B cell (primary cell): ENCODE measurements at regions not wholly inside any gene's neighbourhood (a gene's known extent, or its start where the extent isn't known, plus 50 kb on each side); places are given as distances from the start of the nearest gene placed in this dataset.

ENCODE experiments used
- ATAC-seq: fragments of 200-7000 bp; cut with Tn5 transposase; one replicate; pipeline ENCODE4 v1.10.0; 2021; ENCODE audit warnings: low read depth, mild to moderate bottlenecking, moderate number of reproducible peaks, moderate library complexity
- CTCF ChIA-PET: fragments of 350-600 bp; sonication (Branson Sonifier 250); formaldehyde crosslinking; loops from one replicate; lab custom pipeline; 2021; ENCODE audit warnings: antibody characterized with exemption, inconsistent platforms; lab: Charles Lee
- POLR2A ChIA-PET: fragments of 350-600 bp; sonication (Branson Sonifier 250); formaldehyde crosslinking; loops from one replicate; lab custom pipeline; 2021; ENCODE audit warnings: antibody characterized with exemption; lab: Charles Lee
- DNase-seq: peaks from one replicate; pipeline ENCODE4 v3.0.0; 2013
- H2AFZ ChIP-seq: 2 replicates; pipeline ENCODE4 v1.6.1; 2012; ENCODE audit warnings: mild to moderate bottlenecking, low read depth, low read length; ENCODE audit not compliant: insufficient read depth, poor library complexity, severe bottlenecking
- H3K27ac ChIP-seq, 2 donors: 1 replicate in 1 of 2; 2 replicates in 1 of 2; pipeline ENCODE4 v1.5.1; 2012 to 2013; ENCODE audit warnings: low read length in 2 of 2, mild to moderate bottlenecking in 2 of 2, moderate library complexity in 1 of 2
- H3K27me3 ChIP-seq, 4 experiments: fragments of 200-600 bp in 1 of 4; sonication (generic) in 1 of 4; replicated peaks in 1 of 4; 1 replicate in 2 of 4; 2 replicates in 2 of 4; pipeline versions ENCODE4 v1.6.1 to v1.7.0; 2013 to 2016; ENCODE audit warnings: low read length in 3 of 4, mild to moderate bottlenecking in 2 of 4, mixed read lengths in 1 of 4, moderate library complexity in 1 of 4; ENCODE audit not compliant: insufficient read depth in 4 of 4, control insufficient read depth in 3 of 4; ENCODE audit errors: control extremely low read depth in 1 of 4
- H3K36me3 ChIP-seq, 2 experiments: replicated peaks in 1 of 2; 1 replicate in 1 of 2; 2 replicates in 1 of 2; pipeline versions ENCODE4 v1.6.1 to v1.7.1; 2013; ENCODE audit warnings: low read length in 1 of 2; ENCODE audit not compliant: insufficient read depth in 2 of 2, control insufficient read depth in 1 of 2; ENCODE audit errors: control extremely low read depth in 1 of 2, extremely low read depth in 1 of 2
- H3K4me1 ChIP-seq, 2 donors: fragments of 200-600 bp in 1 of 2; sonication (generic) in 1 of 2; 1 replicate in 1 of 2; 2 replicates in 1 of 2; pipeline versions ENCODE4 v1.5.1 to v1.6.1; 2013 to 2017; ENCODE audit warnings: low read length in 2 of 2; ENCODE audit not compliant: control insufficient read depth in 2 of 2, insufficient read depth in 2 of 2
- H3K4me2 ChIP-seq: replicated peaks from 2 replicates; pipeline ENCODE3; 2012; ENCODE audit warnings: mild to moderate bottlenecking, low read depth, low read length; ENCODE audit not compliant: poor library complexity, severe bottlenecking
- H3K4me3 ChIP-seq, 5 experiments: fragments of 200-600 bp in 1 of 5; sonication (generic) in 1 of 5; 1 replicate in 3 of 5; 2 replicates in 2 of 5; pipeline versions ENCODE4 v1.5.1 to v1.7.0; 2011 to 2016; ENCODE audit warnings: low read length in 4 of 5, mild to moderate bottlenecking in 4 of 5, low read depth in 2 of 5, control low read depth in 1 of 5, moderate library complexity in 1 of 5; ENCODE audit not compliant: insufficient read depth in 1 of 5; ENCODE audit errors: control extremely low read depth in 1 of 5, extremely low read depth in 1 of 5
- H3K79me2 ChIP-seq: fragments of 200-600 bp; sonication (generic); one replicate; pipeline ENCODE4 v1.6.0; 2016; ENCODE audit warnings: low read length; ENCODE audit not compliant: control insufficient read depth, insufficient read depth
- H3K9ac ChIP-seq: fragments of 200-600 bp; sonication (generic); 2 replicates; pipeline ENCODE4 v1.6.1; 2017; ENCODE audit warnings: mild to moderate bottlenecking, low read length, moderate library complexity
- H3K9me3 ChIP-seq, 3 donors: one replicate each; pipeline versions ENCODE4 v1.6.1 to v1.7.1; 2013; ENCODE audit warnings: low read length in 2 of 3; ENCODE audit not compliant: control insufficient read depth in 2 of 3, insufficient read depth in 1 of 3; ENCODE audit errors: control extremely low read depth in 1 of 3
- H4K20me1 ChIP-seq: 2 replicates; pipeline ENCODE4 v1.6.0; 2012; ENCODE audit warnings: mild to moderate bottlenecking, low read length; ENCODE audit not compliant: insufficient read depth, control insufficient read depth, poor library complexity, severe bottlenecking
- H3K27ac Mint-ChIP-seq: one replicate; pipeline ENCODE4 v1.8.0; 2021; ENCODE audit warnings: mixed read lengths
- H3K27me3 Mint-ChIP-seq: one replicate; pipeline ENCODE4 v1.8.0; 2021; ENCODE audit warnings: mixed read lengths
- H3K4me1 Mint-ChIP-seq: one replicate; pipeline ENCODE4 v1.8.0; 2021; ENCODE audit warnings: mixed read lengths
- H3K4me3 Mint-ChIP-seq: one replicate; pipeline ENCODE4 v1.8.0; 2021; ENCODE audit warnings: mixed read lengths
- H3K9me3 Mint-ChIP-seq: one replicate; pipeline ENCODE4 v1.8.0; 2022; ENCODE audit warnings: mixed read lengths; ENCODE audit not compliant: insufficient read depth
- EZH2 ChIP-seq: IDR thresholded peaks from 2 replicates; pipeline ENCODE4 v1.6.1; 2012; ENCODE audit warnings: borderline replicate concordance, low read depth, mild to moderate bottlenecking, moderate library complexity, low read length; ENCODE audit not compliant: insufficient read depth, poor library complexity, severe bottlenecking
- WGBS: methylation state at CpG from one replicate; pipeline ENCODE4 v1.1.5; 2013; ENCODE audit warnings: missing lambda C conversion rate; ENCODE audit not compliant: insufficient coverage; 5-methylcytosine and 5-hydroxymethylcytosine counted together
- intact Hi-C: fragments of 100-400 bp; cut with micrococcal nuclease; formaldehyde crosslinking; loops from one replicate; pipeline ENCODE4 v1.10.0; 2022
- TF ChIP-seq, protein P1 (sequence below): fragments of 200-600 bp; IDR thresholded peaks from one replicate; pipeline ENCODE4 v1.8.0; 2022; ENCODE audit warnings: antibody characterized with exemption, mild to moderate bottlenecking

DNA sequence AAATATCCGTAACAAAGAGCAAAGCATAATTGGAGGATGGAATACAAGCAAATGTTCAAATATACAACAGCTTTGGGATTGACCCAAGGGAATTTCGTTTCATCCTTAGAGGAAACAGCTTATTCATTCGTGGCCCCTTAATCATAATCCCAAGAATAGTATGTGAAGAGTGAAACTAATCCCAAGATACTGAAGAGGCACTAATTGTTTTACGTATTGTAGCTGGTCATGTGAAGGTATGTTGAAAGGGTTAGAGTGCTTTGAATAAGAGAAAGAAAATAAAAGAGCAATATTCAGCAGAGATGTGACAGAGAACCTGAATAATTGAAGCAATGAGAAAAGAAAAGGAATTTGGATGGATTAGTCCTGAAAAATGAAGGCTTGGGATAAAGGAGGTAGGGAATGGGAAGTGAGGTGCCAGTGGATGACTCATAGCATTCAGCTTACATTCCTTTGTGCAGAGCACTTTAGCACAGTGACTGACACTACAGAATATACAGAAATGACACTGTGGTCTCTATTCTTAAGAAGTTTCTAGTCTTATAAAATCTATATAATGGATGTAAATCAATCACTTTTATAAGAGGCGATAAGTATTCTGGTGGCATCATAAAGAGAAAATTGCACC lies 221.9 kb downstream of the TLR4 start:
- no peak overlapping the region for H3K4me2 ChIP-seq
- no peaks in the 10 kb centered on the region for H3K79me2 ChIP-seq
- peaks cover 0 to 3% (median 1%) of the 10 kb centered on the region in 4 experiments for H3K27me3 ChIP-seq
- H3K36me3 ChIP-seq: no peaks in the 10 kb centered on the region
- no peak for ATAC-seq
- no peaks in the 10 kb centered on the region for H3K9me3 ChIP-seq
- CTCF ChIA-PET: no interaction called here
- Mint-ChIP-seq H3K27me3 (peaks cover 15% of the 10 kb centered on the region), H3K9me3 (no peaks in the 10 kb centered on the region), H3K27ac (no peak overlapping the region), H3K4me3 (no peak overlapping the region), H3K4me1 (peaks cover 3% of the 10 kb centered on the region)
- no peaks in the 10 kb centered on the region for H3K4me1 ChIP-seq
- POLR2A ChIA-PET: no interaction called here
- no peak overlapping the region for H3K9ac ChIP-seq
- intact Hi-C loops: no loop called here
- WGBS: 94% methylated on average over 2 of the region's 5 CpGs
- no peak for TF ChIP-seq EZH2
- TF ChIP-seq, protein P1, sequence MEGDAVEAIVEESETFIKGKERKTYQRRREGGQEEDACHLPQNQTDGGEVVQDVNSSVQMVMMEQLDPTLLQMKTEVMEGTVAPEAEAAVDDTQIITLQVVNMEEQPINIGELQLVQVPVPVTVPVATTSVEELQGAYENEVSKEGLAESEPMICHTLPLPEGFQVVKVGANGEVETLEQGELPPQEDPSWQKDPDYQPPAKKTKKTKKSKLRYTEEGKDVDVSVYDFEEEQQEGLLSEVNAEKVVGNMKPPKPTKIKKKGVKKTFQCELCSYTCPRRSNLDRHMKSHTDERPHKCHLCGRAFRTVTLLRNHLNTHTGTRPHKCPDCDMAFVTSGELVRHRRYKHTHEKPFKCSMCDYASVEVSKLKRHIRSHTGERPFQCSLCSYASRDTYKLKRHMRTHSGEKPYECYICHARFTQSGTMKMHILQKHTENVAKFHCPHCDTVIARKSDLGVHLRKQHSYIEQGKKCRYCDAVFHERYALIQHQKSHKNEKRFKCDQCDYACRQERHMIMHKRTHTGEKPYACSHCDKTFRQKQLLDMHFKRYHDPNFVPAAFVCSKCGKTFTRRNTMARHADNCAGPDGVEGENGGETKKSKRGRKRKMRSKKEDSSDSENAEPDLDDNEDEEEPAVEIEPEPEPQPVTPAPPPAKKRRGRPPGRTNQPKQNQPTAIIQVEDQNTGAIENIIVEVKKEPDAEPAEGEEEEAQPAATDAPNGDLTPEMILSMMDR: no peak
- no peak for DNase-seq
- no peak overlapping the region for H3K27ac ChIP-seq
- H3K4me3 ChIP-seq: no peak overlapping the region
- no peak overlapping the region for H2AFZ ChIP-seq
- no peaks in the 10 kb centered on the region for H4K20me1 ChIP-seq

DNA sequence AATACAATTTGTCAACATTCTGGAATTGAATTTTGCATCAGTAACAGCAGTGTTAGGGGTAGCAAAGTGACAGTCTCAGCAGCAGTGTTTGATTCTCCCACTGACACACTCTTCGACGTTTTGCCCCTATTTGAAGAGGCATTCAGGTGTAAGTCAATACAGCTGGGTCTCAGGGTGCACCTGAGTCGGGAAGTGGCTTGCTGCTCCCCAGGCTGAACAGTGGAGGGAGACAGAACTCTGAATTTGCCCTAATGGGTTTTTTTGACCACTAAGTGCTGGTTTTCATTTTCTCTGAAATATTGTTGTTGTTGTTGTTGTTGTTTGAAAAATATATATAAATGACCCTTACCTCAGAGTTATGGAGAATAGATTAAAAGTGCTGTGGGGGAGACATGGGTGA lies 223.2 kb downstream of the TLR4 start:
- no peak for DNase-seq
- Mint-ChIP-seq H3K27me3 (peaks cover 15% of the 10 kb centered on the region), H3K9me3 (no peaks in the 10 kb centered on the region), H3K4me1 (no peaks in the 10 kb centered on the region), H3K4me3 (no peak overlapping the region), H3K27ac (no peak overlapping the region)
- Histone ChIP-seq H3K36me3 (no peaks in the 10 kb centered on the region), H2AFZ (no peak overlapping the region), H3K4me1 (no peaks in the 10 kb centered on the region), H3K4me3 (no peak overlapping the region), H3K9me3 (no peaks in the 10 kb centered on the region), H3K79me2 (no peaks in the 10 kb centered on the region), H3K9ac (no peak overlapping the region), H3K4me2 (no peak overlapping the region), H3K27ac (no peak overlapping the region), H4K20me1 (no peaks in the 10 kb centered on the region), H3K27me3 (peaks cover 0 to 3% (median 1%) of the 10 kb centered on the region in 4 experiments)
- ChIA-PET CTCF (interaction anchor here (1.6 kb wide), 1 partner anchor 48 kb away, joined by 3 read pairs; no protein-coding TSS in a partner anchor), POLR2A (no interaction called here)
- intact Hi-C loops: no loop called here
- no peak for ATAC-seq
- 58% methylated on average over 2 of the region's 3 CpGs for WGBS
- TF ChIP-seq, protein P1: no peak
- no peak for TF ChIP-seq EZH2
